A549 (cell line): ENCODE measurements at regions not wholly inside any gene's neighbourhood (a gene's known extent, or its start where the extent isn't known, plus 50 kb on each side); places are given as distances from the start of the nearest gene placed in this dataset.

Source experiments
- CTCF ChIP-seq: fragments of >200 bp; sonication (Bioruptor Twin); formaldehyde crosslinking; IDR thresholded peaks from 3 replicates; pipeline ENCODE4 v1.5.1; 2016
- EP300 ChIP-seq, 2 experiments: fragments of >200 bp; sonication (Bioruptor Twin); formaldehyde crosslinking; IDR thresholded peaks; 2 replicates in 1 of 2; 3 replicates in 1 of 2; pipeline ENCODE4 v1.6.1; 2016 to 2017
- MAZ ChIP-seq: fragments of 150-350 bp; IDR thresholded peaks from 2 replicates; pipeline ENCODE4 v1.6.1; 2014; ENCODE audit warnings: antibody characterized with exemption, low read depth, low read length, borderline replicate concordance
- PHF8 ChIP-seq: fragments of 200-600 bp; sonication (generic); IDR thresholded peaks from 2 replicates; pipeline ENCODE4 v1.6.1; 2016; ENCODE audit warnings: low read depth, mild to moderate bottlenecking, antibody characterized with exemption, moderate library complexity, borderline replicate concordance
- POLR2A ChIP-seq: IDR thresholded peaks from 2 replicates; pipeline ENCODE4 v1.6.1; 2012; ENCODE audit warnings: mild to moderate bottlenecking, low read length
- REST ChIP-seq: fragments of 200-600 bp; sonication (generic); IDR thresholded peaks from 2 replicates; pipeline ENCODE4 v1.6.1; 2016; ENCODE audit warnings: antibody characterized with exemption, mild to moderate bottlenecking, moderate library complexity
- RNF2 ChIP-seq: fragments of 200-600 bp; sonication (generic); IDR thresholded peaks from 2 replicates; pipeline ENCODE4 v1.6.1; 2016; ENCODE audit warnings: low read depth, mild to moderate bottlenecking, antibody characterized with exemption, moderate library complexity, borderline replicate concordance
- SREBF2 ChIP-seq: fragments of 450-650 bp; IDR thresholded peaks from 2 replicates; pipeline ENCODE4 v1.6.1; 2014; ENCODE audit warnings: mild to moderate bottlenecking, moderate library complexity

GRCh38 chr2:220696280-220696669 lies 875.8 kb downstream of the EPHA4 start:
- no peak for TF ChIP-seq CTCF
- TF ChIP-seq POLR2A: no peak
- no peak for TF ChIP-seq PHF8
- no peak for TF ChIP-seq RNF2
- TF ChIP-seq REST: no peak
- no peak for TF ChIP-seq EP300 (IDR thresholded peaks at IDR 0.05)
- TF ChIP-seq SREBF2: no peak
- TF ChIP-seq MAZ: no peak
